ENCODE measurements at regions not wholly inside any gene's neighbourhood (a gene's known extent, or its start where the extent isn't known, plus 50 kb on each side); places are given as distances from the start of the nearest gene placed in this dataset.

DNA sequence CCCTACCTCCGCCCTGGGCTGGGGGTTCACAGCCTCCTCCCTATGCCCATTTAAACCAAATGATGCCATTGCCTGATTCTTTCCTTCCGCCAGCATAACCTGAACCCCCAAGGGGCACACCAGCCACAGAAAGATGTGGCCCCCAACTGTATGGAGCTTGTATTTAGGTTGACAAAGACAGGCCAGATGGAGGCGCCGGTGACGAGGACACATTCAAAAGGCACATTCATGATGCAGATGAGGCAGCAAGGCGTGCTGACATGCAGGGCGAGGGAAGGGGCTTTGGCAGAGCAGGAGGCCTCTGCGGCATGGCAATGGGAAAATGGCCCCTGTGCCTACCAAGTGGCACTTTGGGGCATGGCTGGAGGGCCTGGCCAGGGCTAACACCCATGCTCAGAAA, 112.2 kb downstream of the RFLNA start:
- H3K4me1 Mint-ChIP-seq (ENCODE audit: unreplicated experiment) = peaks cover 46% of the 10 kb centered on the region
- peaks cover 5% of the 10 kb centered on the region for H3K36me3 Mint-ChIP-seq
- no peak overlapping the region for H3K4me3 Mint-ChIP-seq
- no peak overlapping the region for H3K27ac Mint-ChIP-seq
- DNase-seq (ENCODE audit: extremely low spot score, unreplicated experiment) = no peak
- TF ChIP-seq, protein P1, sequence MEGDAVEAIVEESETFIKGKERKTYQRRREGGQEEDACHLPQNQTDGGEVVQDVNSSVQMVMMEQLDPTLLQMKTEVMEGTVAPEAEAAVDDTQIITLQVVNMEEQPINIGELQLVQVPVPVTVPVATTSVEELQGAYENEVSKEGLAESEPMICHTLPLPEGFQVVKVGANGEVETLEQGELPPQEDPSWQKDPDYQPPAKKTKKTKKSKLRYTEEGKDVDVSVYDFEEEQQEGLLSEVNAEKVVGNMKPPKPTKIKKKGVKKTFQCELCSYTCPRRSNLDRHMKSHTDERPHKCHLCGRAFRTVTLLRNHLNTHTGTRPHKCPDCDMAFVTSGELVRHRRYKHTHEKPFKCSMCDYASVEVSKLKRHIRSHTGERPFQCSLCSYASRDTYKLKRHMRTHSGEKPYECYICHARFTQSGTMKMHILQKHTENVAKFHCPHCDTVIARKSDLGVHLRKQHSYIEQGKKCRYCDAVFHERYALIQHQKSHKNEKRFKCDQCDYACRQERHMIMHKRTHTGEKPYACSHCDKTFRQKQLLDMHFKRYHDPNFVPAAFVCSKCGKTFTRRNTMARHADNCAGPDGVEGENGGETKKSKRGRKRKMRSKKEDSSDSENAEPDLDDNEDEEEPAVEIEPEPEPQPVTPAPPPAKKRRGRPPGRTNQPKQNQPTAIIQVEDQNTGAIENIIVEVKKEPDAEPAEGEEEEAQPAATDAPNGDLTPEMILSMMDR (conservative IDR thresholded peaks at IDR 0.05) = no peak
- H3K27me3 Mint-ChIP-seq = no peaks in the 10 kb centered on the region
- no peaks in the 10 kb centered on the region for H3K9me3 Mint-ChIP-seq

DNA sequence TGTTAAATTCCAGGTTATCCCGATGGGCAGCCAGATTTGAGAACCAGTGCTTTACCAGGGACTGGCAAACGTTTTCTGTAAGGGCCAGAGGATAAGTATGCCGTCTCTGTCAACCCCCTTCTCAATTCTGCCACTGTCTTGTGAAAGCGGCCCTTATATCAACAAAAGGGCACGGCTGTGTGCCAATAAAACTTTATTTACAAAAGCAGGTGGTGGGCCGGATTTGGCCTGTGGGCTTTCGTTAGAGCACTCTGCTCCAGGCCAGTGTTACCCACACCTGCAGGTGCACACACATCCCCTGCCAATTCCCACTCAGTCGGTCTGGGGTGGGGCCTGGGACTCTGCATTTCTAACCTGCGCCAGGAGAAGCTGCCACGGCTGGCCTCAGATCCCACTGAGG, 111.2 kb downstream of the RFLNA start:
- H3K27ac Mint-ChIP-seq = no peak overlapping the region
- H3K9me3 Mint-ChIP-seq = no peaks in the 10 kb centered on the region
- TF ChIP-seq, protein P1 (conservative IDR thresholded peaks at IDR 0.05) = no peak
- H3K4me3 Mint-ChIP-seq = no peak overlapping the region
- DNase-seq (ENCODE audit: extremely low spot score, unreplicated experiment) = no peak
- no peaks in the 10 kb centered on the region for H3K27me3 Mint-ChIP-seq
- peaks cover 9% of the 10 kb centered on the region for H3K36me3 Mint-ChIP-seq
- H3K4me1 Mint-ChIP-seq (ENCODE audit: unreplicated experiment) = peaks cover 52% of the 10 kb centered on the region

- Mint-ChIP-seq H3K9me3 (no peaks in the 10 kb centered on the region), H3K4me1 (ENCODE audit: unreplicated experiment) (peaks cover 48% of the 10 kb centered on the region), H3K27me3 (no peaks in the 10 kb centered on the region), H3K4me3 (no peak overlapping the region), H3K36me3 (peaks cover 9% of the 10 kb centered on the region), H3K27ac (no peak overlapping the region)
- DNase-seq (ENCODE audit: extremely low spot score, unreplicated experiment) = no peak
- TF ChIP-seq, protein P1 (conservative IDR thresholded peaks at IDR 0.05) = no peak
Measured at GRCh38 chr12:124405592-124405991, 110.7 kb downstream of the RFLNA start.

DNA sequence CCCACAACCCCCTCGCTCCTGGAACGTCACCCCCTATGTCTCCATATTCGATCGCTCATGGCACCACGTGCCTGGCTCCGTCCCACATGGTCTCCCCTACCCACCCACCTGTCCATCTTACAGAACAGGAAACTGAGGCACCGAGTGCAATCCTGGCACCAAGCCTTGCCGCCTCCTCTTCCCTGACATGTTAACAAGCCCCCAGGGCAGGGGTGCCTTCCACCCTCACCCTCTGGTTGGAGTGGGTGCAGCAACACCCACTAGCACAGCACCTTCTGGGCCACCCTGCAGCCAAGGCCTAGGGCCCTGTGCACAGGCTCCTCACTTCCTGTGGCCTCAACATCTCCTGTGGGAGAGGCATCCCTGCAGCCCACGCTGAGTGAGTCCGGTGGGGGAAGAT, 110.3 kb downstream of the RFLNA start:
- no peaks in the 10 kb centered on the region for H3K27me3 Mint-ChIP-seq
- H3K9me3 Mint-ChIP-seq = no peaks in the 10 kb centered on the region
- H3K4me3 Mint-ChIP-seq = peak overlapping the region; percentile 55
- TF ChIP-seq, protein P1 (conservative IDR thresholded peaks at IDR 0.05) = no peak
- peaks cover 10% of the 10 kb centered on the region for H3K36me3 Mint-ChIP-seq
- no peak for DNase-seq (ENCODE audit: extremely low spot score, unreplicated experiment)
- H3K4me1 Mint-ChIP-seq (ENCODE audit: unreplicated experiment) = peaks cover 44% of the 10 kb centered on the region
- H3K27ac Mint-ChIP-seq = peak overlapping the region; percentile 70

GRCh38 chr12:124404162-124404784, 109.4 kb downstream of the RFLNA start:
- H3K27me3 Mint-ChIP-seq = no peaks in the 10 kb centered on the region
- peaks cover 44% of the 10 kb centered on the region for H3K4me1 Mint-ChIP-seq (ENCODE audit: unreplicated experiment)
- H3K4me3 Mint-ChIP-seq = no peak overlapping the region
- H3K27ac Mint-ChIP-seq = no peak overlapping the region
- peaks cover 17% of the 10 kb centered on the region for H3K36me3 Mint-ChIP-seq
- no peaks in the 10 kb centered on the region for H3K9me3 Mint-ChIP-seq
- DNase-seq (ENCODE audit: extremely low spot score, unreplicated experiment) = no peak
- TF ChIP-seq, protein P1 (conservative IDR thresholded peaks at IDR 0.05) = no peak

DNA sequence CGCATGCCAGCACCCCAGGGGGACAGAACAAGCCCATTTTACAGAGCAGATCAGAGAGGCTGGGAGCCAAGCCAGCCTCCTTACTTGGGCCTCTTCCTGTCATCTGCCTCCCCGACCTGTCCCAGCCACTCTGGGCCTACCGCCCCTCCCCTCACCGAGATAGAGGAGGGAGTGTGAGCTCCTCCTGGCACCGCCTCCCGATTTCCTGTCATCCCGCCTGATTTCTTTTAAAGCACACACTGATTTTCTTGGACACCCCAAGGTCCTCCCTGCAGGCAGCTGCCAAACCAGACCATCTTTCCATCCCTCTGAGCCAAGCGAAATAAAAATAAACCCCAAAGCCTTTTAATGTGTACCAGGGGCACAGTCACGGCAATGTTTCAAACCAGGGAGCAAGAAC, 108.4 kb downstream of the RFLNA start:
- Mint-ChIP-seq H3K27ac (peak overlapping the region; percentile 4), H3K36me3 (peaks cover 17% of the 10 kb centered on the region), H3K9me3 (no peaks in the 10 kb centered on the region), H3K27me3 (no peaks in the 10 kb centered on the region), H3K4me3 (peak overlapping the region; percentile 56), H3K4me1 (ENCODE audit: unreplicated experiment) (peaks cover 44% of the 10 kb centered on the region)
- no peak for DNase-seq (ENCODE audit: extremely low spot score, unreplicated experiment)
- TF ChIP-seq, protein P1 (conservative IDR thresholded peaks at IDR 0.05) = no peak
